HG03280 (cell line): ENCODE measurements at regions not wholly inside any gene's neighbourhood (a gene's known extent, or its start where the extent isn't known, plus 50 kb on each side); places are given as distances from the start of the nearest gene placed in this dataset.
"Not testable (repeated sequence)": the region's sequence is repeated elsewhere in the genome, so short reads cannot be mapped to it uniquely, and the experiment has no call there.

ENCODE experiments used
- ATAC-seq: cut with Tn5 transposase; IDR thresholded peaks from one replicate; pipeline ENCODE4 v1.9.1; 2021; ENCODE audit warnings: mild to moderate bottlenecking, moderate library complexity; ENCODE audit not compliant: unreplicated experiment

GRCh38 chr10:45520476-45520875 is 146.5 kb downstream of the ALOX5 start:
- ATAC-seq: no peak

GRCh38 chr10:45518741-45519140 is 144.7 kb downstream of the ALOX5 start:
- ATAC-seq: no peak

DNA sequence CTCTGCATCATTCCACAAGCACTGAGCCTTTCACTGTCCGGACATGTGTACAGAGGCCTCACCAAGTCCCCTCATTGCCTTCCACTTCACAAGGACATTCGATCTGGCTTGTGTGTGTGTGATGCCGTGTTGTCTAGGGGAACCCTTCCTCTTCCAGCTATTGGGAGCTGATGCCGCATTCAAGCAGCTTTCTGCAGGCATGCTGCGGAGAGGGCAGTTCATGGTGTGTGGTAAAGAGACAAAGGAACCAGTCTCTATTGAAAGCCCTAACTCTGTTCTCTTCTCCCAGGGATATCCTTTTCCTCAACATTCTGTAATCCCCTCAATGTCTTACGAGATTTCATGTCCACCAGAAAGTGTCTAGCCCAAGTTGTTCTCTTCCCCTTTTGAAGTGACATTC is 141.6 kb downstream of the ALOX5 start:
- ATAC-seq: no peak

DNA sequence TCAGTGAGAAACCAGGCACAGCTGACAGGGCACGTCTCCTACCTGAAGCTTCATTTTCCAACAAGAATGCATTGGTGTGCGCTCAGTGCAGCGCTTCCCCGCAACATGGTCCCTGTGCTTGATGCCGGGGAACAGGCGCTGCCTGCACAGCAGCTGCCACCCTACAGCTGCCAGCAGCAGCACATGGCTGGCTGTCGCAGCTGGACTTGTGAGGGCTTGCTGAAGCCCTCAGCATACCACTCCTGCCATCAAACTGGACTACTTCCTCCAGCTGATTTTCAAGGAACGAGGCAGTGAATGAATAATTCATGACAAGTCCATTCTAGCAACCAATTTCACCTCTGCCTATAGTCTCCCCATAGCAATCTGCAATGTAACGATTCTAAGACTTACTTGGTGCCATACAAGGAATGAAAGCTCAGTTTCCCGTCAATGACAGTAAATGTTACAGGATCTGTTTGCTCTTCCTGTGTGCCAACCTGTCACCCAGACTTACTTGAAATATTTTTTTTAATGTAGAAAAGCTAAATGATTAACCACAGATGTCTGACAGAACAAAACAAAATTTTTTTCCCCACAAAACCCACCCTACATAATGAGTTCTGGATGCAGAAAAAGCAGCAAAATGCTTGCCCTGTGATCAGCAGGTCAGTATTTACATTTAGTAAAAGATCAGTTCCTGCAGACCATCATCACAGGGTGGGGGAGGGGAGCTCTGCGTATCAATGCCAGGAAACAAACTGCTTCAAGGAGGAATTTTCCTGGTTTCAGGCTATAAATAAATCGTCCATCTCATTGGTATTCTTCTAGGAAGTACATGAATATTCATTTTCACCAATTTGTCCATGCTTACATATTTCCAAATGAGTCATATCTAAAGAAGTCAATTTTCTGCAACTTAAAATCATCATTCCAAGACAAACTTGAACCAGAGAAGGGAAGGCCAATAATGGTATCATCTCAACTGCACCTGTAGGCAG is 140.6 kb downstream of the ALOX5 start:
- ATAC-seq: no peak

DNA sequence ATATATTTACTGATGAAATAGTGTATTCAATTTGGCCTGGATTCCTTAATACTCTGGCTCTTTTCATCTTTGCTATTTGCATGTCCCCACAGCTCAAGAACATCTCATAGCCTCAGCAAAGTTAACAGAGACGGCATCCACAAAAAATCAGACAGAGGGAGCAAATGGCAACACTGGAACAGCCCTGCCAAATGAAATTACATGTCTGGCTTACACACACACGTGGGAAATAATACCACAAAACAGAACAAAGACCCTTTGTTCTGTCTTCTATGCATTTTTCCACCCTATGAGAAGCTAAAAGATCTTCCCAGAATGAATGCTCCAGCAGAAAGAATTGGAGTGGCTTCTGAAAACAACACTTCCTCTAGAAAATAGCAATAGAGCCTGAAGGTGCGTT is 139.5 kb downstream of the ALOX5 start:
- no peak for ATAC-seq

- ATAC-seq: not testable (repeated sequence)
These were observed 137.9 kb downstream of the ALOX5 start for GRCh38 chr10:45511926-45512325.

GRCh38 chr10:45509491-45509890 is 135.5 kb downstream of the ALOX5 start:
- ATAC-seq: no peak

DNA sequence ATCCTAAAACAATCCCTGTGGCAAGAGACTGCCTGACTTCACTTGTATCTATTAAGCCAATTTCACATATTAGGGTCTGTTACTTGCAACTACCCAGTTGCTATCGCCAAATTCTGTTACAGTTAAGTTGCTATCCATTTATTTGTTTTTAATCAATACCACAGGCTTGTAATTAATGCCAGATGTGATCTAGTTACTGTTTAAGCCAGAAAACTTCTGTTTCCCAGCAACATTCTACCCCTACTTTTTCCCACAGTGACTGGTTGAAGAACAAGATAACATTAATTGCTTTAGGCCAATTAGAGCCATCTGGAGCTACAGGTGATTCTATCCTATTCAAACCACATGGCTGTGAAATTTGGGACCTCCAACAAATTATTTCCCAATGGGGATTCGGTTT is 131.3 kb downstream of the ALOX5 start:
- ATAC-seq: no peak

GRCh38 chr10:45502458-45502857 is 128.4 kb downstream of the ALOX5 start:
- ATAC-seq: no peak

DNA sequence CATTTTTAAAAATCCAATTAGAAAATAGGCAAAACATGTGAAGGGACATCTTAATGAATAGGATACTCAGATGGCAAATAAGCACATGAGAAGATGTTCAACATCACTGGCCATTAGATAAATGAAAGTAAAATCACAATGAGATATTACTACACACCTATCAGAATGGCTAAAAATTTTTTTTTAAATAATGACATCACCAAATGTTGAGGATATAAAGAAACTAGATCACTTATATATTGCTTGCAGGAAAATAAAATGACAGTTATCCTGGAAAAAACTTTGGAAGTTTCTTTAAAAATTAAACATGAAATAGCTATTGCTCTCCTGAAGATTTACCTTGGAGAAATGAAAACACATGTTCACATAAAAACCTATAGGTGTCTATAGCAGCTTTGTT is 127.8 kb downstream of the ALOX5 start:
- no peak for ATAC-seq

GRCh38 chr10:45500798-45501197 is 126.8 kb downstream of the ALOX5 start:
- ATAC-seq: no peak

GRCh38 chr10:45500304-45500703 is 126.3 kb downstream of the ALOX5 start:
- no peak for ATAC-seq

- ATAC-seq: no peak
These were observed 121.6 kb downstream of the ALOX5 start for GRCh38 chr10:45495438-45496152.
